ENCODE measurements at regions not wholly inside any gene's neighbourhood (a gene's known extent, or its start where the extent isn't known, plus 50 kb on each side); places are given as distances from the start of the nearest gene placed in this dataset.

DNA sequence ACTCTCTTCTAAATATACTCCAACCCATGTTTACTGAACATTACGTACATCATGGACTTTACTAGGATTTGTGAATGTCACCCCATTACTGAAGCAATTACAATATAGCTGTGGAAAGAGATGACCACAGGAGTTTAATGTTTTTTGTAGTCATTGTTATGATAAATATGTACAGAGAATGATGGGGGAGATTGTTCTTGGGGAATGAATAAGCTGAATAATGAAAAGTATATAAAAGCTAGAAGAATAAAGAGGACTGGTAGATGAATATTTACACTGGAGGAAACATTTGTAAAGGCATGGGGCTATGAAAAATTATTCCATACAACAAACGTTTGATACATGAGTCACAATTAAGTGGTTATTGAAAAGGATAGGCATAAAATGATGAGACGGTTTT, 340.9 kb downstream of the SEMA3D start:
- TF ChIP-seq NRF1 (conservative IDR thresholded peaks at IDR 0.05; ENCODE audit: low read depth, low read length) (no peak), NFYB (IDR thresholded peaks at IDR 0.05; ENCODE audit: insufficient read depth, low read depth, low read length) (no peak), RFX5 (IDR thresholded peaks at IDR 0.05; ENCODE audit: low read depth, low read length) (no peak), POLR2A (IDR thresholded peaks at IDR 0.05; ENCODE audit: low read depth, low read length) (no peak), FOS (IDR thresholded peaks at IDR 0.05; ENCODE audit: borderline replicate concordance, extremely low read depth, insufficient read length) (no peak), TCF7 (IDR thresholded peaks at IDR 0.05; ENCODE audit: borderline replicate concordance) (no peak), EP300 (IDR thresholded peaks at IDR 0.05; ENCODE audit: borderline replicate concordance in 1 of 2, control insufficient read depth in 1 of 2, low read depth in 2 of 2, low read length in 2 of 2) (no peak), POLR2AphosphoS5 (IDR thresholded peaks at IDR 0.05; ENCODE audit: low read length) (no peak), GATAD2B (conservative IDR thresholded peaks at IDR 0.05; ENCODE audit: low read depth) (no peak)
- TF ChIP-seq, protein P1, sequence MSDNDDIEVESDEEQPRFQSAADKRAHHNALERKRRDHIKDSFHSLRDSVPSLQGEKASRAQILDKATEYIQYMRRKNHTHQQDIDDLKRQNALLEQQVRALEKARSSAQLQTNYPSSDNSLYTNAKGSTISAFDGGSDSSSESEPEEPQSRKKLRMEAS (IDR thresholded peaks at IDR 0.05; ENCODE audit: low read depth, low read length): no peak

All from GM12878 (cell line).